ENCODE measurements at regions not wholly inside any gene's neighbourhood (a gene's known extent, or its start where the extent isn't known, plus 50 kb on each side); places are given as distances from the start of the nearest gene placed in this dataset.

GRCh38 chr6:102458990-102459389 lies 1065.5 kb downstream of the GRIK2 start:
- TF ChIP-seq CTCF (IDR thresholded peaks at IDR 0.05) (no peak), EP300 (IDR thresholded peaks at IDR 0.05; ENCODE audit: low read depth) (no peak), POLR2AphosphoS5 (IDR thresholded peaks at IDR 0.05) (no peak)
